ENCODE measurements at regions not wholly inside any gene's neighbourhood (a gene's known extent, or its start where the extent isn't known, plus 50 kb on each side); places are given as distances from the start of the nearest gene placed in this dataset.
"Not testable (repeated sequence)": the region's sequence is repeated elsewhere in the genome, so short reads cannot be mapped to it uniquely, and the experiment has no call there.

- DNase-seq: no peak
Observed at GRCh38 chr4:25981749-25982148, 67.7 kb downstream of the SMIM20 start.

- no peak for DNase-seq
Observed at GRCh38 chr4:25982962-25983361, 68.9 kb downstream of the SMIM20 start.

GRCh38 chr4:25984266-25984665, 70.2 kb downstream of the SMIM20 start:
- no peak for DNase-seq

GRCh38 chr4:25984796-25985195, 70.8 kb downstream of the SMIM20 start:
- DNase-seq: no peak

GRCh38 chr4:25986807-25987206, 72.8 kb downstream of the SMIM20 start:
- no peak for DNase-seq

GRCh38 chr4:25991340-25991739, 77.3 kb downstream of the SMIM20 start:
- DNase-seq: no peak

GRCh38 chr4:25993395-25994185, 79.6 kb downstream of the SMIM20 start:
- peak in 1 of 2 donors; percentile 14 for DNase-seq

- not testable (repeated sequence) for DNase-seq
Observed at GRCh38 chr4:25994577-25994976, 80.6 kb downstream of the SMIM20 start.

GRCh38 chr4:26000274-26000950, 86.4 kb downstream of the SMIM20 start:
- no peak for DNase-seq

GRCh38 chr4:26001413-26001812, 87.4 kb downstream of the SMIM20 start:
- no peak for DNase-seq

GRCh38 chr4:26001816-26002215, 87.8 kb downstream of the SMIM20 start:
- no peak for DNase-seq

- no peak for DNase-seq
Observed at GRCh38 chr4:26003056-26003455, 89.0 kb downstream of the SMIM20 start.

GRCh38 chr4:26004290-26004689, 90.3 kb downstream of the SMIM20 start:
- DNase-seq: no peak

GRCh38 chr4:26005764-26006163, 91.7 kb downstream of the SMIM20 start:
- DNase-seq: no peak

GRCh38 chr4:26008737-26009136, 94.7 kb downstream of the SMIM20 start:
- DNase-seq: no peak

- DNase-seq: no peak
Observed at GRCh38 chr4:26009502-26009901, 95.5 kb downstream of the SMIM20 start.

GRCh38 chr4:26010304-26010703, 96.3 kb downstream of the SMIM20 start:
- no peak for DNase-seq

GRCh38 chr4:26013629-26014028, 99.6 kb downstream of the SMIM20 start:
- no peak for DNase-seq

GRCh38 chr4:26015133-26015651, 101.2 kb downstream of the SMIM20 start:
- no peak for DNase-seq

GRCh38 chr4:26015906-26016305, 101.9 kb downstream of the SMIM20 start:
- DNase-seq: no peak

GRCh38 chr4:26017531-26017930, 103.5 kb downstream of the SMIM20 start:
- DNase-seq: no peak

GRCh38 chr4:26017961-26018700, 104.1 kb downstream of the SMIM20 start:
- not testable (repeated sequence) for DNase-seq

GRCh38 chr4:26020083-26020668, 106.2 kb downstream of the SMIM20 start:
- DNase-seq: peak; percentile 31 to 35

All from CD4-positive, alpha-beta T cell treated with Interleukin-4 for 1 hour (primary cell).